HL-60 (cell line): ENCODE measurements at regions not wholly inside any gene's neighbourhood (a gene's known extent, or its start where the extent isn't known, plus 50 kb on each side); places are given as distances from the start of the nearest gene placed in this dataset.

Experiments used
- DNase-seq, 2 experiments: peaks; one replicate each; pipeline ENCODE4 v3.0.0-alpha.2; 2010 to 2020; ENCODE audit warnings: low read depth in 1 of 2, low spot score in 1 of 2
- H3K27ac ChIP-seq: fragments of 250-450 bp; sonication (Bioruptor Pico); replicated peaks from 2 replicates; pipeline ENCODE4 v1.5.1; 2020; ENCODE audit warnings: mild to moderate bottlenecking, moderate library complexity
- H3K27me3 ChIP-seq: fragments of 250-450 bp; sonication (Bioruptor Pico); 2 replicates; pipeline ENCODE4 v1.5.1; 2021; ENCODE audit warnings: mild to moderate bottlenecking, moderate library complexity; ENCODE audit not compliant: insufficient read depth, poor library complexity, severe bottlenecking
- H3K4me3 ChIP-seq: replicated peaks from 2 replicates; pipeline ENCODE4 v1.5.1; 2011; ENCODE audit warnings: mild to moderate bottlenecking, control low read depth, low read length; ENCODE audit not compliant: insufficient read depth
- GABPA ChIP-seq: IDR thresholded peaks from 2 replicates; pipeline ENCODE4 v1.6.1; 2012; ENCODE audit warnings: low read depth
- POLR2AphosphoS5 ChIP-seq: IDR thresholded peaks from 2 replicates; pipeline ENCODE4 v1.6.1; 2012; ENCODE audit warnings: low read depth
- SPI1 ChIP-seq: IDR thresholded peaks from 2 replicates; pipeline ENCODE4 v1.6.1; 2012; ENCODE audit warnings: low read depth, mild to moderate bottlenecking, borderline replicate concordance
- TF ChIP-seq, protein P1 (sequence below): IDR thresholded peaks from one replicate; pipeline ENCODE4 v1.5.1; 2011; ENCODE audit warnings: low read length, control low read depth, inconsistent platforms; ENCODE audit not compliant: insufficient read depth
- TF ChIP-seq, protein P2 (sequence below): IDR thresholded peaks from 2 replicates; pipeline ENCODE4 v1.6.1; 2012; ENCODE audit warnings: low read depth; ENCODE audit not compliant: insufficient replicate concordance

DNA sequence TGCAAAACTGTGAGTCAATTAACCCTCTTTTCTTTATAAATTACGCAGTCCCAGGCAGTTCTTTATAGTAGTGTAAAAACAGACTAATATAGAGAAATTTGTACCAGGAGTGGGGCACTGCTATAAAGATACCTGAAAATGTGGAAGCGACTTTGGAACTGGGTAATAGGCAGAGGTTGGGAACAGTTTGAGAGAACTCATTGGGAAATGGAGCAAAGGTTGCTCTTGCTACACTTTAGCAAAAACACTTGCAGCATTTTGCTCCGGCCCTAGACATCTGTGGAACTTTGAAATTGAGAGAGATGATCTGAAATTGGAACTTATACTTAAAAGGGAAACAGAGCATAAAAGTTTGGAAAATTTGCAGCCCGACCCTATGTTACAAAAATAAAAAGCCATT lies 810.9 kb downstream of the LTN1 start:
- TF ChIP-seq POLR2AphosphoS5: no peak
- TF ChIP-seq, protein P1, sequence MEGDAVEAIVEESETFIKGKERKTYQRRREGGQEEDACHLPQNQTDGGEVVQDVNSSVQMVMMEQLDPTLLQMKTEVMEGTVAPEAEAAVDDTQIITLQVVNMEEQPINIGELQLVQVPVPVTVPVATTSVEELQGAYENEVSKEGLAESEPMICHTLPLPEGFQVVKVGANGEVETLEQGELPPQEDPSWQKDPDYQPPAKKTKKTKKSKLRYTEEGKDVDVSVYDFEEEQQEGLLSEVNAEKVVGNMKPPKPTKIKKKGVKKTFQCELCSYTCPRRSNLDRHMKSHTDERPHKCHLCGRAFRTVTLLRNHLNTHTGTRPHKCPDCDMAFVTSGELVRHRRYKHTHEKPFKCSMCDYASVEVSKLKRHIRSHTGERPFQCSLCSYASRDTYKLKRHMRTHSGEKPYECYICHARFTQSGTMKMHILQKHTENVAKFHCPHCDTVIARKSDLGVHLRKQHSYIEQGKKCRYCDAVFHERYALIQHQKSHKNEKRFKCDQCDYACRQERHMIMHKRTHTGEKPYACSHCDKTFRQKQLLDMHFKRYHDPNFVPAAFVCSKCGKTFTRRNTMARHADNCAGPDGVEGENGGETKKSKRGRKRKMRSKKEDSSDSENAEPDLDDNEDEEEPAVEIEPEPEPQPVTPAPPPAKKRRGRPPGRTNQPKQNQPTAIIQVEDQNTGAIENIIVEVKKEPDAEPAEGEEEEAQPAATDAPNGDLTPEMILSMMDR: no peak
- no peak for TF ChIP-seq SPI1
- no peak for TF ChIP-seq GABPA
- TF ChIP-seq, protein P2, sequence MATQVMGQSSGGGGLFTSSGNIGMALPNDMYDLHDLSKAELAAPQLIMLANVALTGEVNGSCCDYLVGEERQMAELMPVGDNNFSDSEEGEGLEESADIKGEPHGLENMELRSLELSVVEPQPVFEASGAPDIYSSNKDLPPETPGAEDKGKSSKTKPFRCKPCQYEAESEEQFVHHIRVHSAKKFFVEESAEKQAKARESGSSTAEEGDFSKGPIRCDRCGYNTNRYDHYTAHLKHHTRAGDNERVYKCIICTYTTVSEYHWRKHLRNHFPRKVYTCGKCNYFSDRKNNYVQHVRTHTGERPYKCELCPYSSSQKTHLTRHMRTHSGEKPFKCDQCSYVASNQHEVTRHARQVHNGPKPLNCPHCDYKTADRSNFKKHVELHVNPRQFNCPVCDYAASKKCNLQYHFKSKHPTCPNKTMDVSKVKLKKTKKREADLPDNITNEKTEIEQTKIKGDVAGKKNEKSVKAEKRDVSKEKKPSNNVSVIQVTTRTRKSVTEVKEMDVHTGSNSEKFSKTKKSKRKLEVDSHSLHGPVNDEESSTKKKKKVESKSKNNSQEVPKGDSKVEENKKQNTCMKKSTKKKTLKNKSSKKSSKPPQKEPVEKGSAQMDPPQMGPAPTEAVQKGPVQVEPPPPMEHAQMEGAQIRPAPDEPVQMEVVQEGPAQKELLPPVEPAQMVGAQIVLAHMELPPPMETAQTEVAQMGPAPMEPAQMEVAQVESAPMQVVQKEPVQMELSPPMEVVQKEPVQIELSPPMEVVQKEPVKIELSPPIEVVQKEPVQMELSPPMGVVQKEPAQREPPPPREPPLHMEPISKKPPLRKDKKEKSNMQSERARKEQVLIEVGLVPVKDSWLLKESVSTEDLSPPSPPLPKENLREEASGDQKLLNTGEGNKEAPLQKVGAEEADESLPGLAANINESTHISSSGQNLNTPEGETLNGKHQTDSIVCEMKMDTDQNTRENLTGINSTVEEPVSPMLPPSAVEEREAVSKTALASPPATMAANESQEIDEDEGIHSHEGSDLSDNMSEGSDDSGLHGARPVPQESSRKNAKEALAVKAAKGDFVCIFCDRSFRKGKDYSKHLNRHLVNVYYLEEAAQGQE: no peak
- Histone ChIP-seq H3K27me3 (no peaks in the 10 kb centered on the region), H3K27ac (no peak overlapping the region), H3K4me3 (no peak overlapping the region)
- no peak for DNase-seq

DNA sequence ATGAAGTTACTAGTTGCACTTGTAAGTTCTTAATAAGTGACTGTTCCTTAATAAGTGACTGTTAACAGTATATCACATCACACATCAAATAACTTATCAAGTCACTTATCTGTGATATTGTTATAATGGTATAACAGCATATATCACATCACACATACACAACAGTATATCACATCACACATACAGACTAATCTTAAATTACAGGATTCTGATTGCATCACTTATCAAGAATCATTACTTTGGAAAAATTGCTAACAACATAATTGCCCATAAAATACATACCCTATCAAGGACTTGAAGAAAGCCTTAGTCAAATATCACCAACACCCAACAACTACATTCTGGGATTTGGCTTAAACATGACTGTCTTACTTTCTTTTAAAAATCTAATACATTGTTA lies 813.5 kb downstream of the LTN1 start:
- TF ChIP-seq, protein P2: no peak
- TF ChIP-seq, protein P1: no peak
- TF ChIP-seq SPI1 (no peak), GABPA (no peak), POLR2AphosphoS5 (no peak)
- DNase-seq: no peak
- no peaks in the 10 kb centered on the region for H3K27me3 ChIP-seq
- no peak overlapping the region for H3K27ac ChIP-seq
- no peak overlapping the region for H3K4me3 ChIP-seq

DNA sequence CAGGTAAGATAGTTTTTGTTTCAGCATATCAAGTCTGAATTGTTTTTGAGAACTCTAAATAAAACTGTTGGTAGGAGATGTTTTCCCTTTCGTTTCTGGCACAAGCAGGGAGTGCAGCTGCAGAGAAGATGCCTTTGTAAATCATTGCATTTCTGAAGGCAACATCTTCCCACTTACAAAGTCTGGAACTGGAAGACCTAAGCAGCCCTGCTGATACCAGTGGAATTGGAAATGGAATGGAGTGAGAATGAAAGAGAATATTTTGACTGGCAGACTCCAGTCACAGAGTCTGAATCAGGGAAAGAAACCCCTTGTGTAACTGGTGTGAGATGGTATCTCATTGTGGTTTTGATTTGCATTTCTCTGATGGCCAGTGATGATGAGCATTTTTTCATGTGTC lies 815.6 kb downstream of the LTN1 start:
- Histone ChIP-seq H3K4me3 (no peak overlapping the region), H3K27me3 (no peaks in the 10 kb centered on the region), H3K27ac (no peak overlapping the region)
- no peak for DNase-seq
- TF ChIP-seq SPI1 (no peak), POLR2AphosphoS5 (no peak), GABPA (no peak)
- TF ChIP-seq, protein P2: no peak
- TF ChIP-seq, protein P1: no peak
